HFF-Myc (cell line): ENCODE measurements at regions not wholly inside any gene's neighbourhood (a gene's known extent, or its start where the extent isn't known, plus 50 kb on each side); places are given as distances from the start of the nearest gene placed in this dataset.

Experiments used
- DNase-seq: peaks from one replicate; pipeline ENCODE4 v3.0.0-alpha.2; 2011; ENCODE audit warnings: low read depth; ENCODE audit errors: extremely low read depth
- H3K4me3 ChIP-seq: replicated peaks from 2 replicates; pipeline ENCODE4 v1.5.1; 2011; ENCODE audit warnings: low read depth, mild to moderate bottlenecking, control low read depth, low read length
- TF ChIP-seq, protein P1 (sequence below): IDR thresholded peaks from 2 replicates; pipeline ENCODE4 v1.5.1; 2012; ENCODE audit warnings: mild to moderate bottlenecking, low read depth, low read length, control low read depth; ENCODE audit errors: missing control alignments

DNA sequence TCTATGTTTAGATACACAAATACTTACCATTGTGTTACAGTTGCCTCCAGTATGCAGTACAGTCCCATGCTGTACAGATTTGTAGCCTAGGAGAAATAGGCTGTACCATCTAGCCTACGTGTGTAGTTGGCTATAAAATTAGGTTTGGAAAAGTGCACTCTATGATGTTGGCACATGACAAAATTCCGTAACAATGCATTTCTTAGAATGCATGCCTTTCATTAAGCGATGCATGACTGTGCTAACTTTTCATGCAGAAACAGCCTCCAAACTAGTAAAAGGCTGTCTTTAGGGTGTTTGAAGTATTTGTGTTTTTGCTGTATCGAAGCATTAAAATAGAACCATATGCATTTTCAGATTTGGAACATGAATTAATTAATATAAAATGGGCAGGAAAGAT lies 157.9 kb downstream of the RMI1 start:
- TF ChIP-seq, protein P1, sequence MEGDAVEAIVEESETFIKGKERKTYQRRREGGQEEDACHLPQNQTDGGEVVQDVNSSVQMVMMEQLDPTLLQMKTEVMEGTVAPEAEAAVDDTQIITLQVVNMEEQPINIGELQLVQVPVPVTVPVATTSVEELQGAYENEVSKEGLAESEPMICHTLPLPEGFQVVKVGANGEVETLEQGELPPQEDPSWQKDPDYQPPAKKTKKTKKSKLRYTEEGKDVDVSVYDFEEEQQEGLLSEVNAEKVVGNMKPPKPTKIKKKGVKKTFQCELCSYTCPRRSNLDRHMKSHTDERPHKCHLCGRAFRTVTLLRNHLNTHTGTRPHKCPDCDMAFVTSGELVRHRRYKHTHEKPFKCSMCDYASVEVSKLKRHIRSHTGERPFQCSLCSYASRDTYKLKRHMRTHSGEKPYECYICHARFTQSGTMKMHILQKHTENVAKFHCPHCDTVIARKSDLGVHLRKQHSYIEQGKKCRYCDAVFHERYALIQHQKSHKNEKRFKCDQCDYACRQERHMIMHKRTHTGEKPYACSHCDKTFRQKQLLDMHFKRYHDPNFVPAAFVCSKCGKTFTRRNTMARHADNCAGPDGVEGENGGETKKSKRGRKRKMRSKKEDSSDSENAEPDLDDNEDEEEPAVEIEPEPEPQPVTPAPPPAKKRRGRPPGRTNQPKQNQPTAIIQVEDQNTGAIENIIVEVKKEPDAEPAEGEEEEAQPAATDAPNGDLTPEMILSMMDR, result no peak
- H3K4me3 ChIP-seq, result no peak overlapping the region
- no peak for DNase-seq

DNA sequence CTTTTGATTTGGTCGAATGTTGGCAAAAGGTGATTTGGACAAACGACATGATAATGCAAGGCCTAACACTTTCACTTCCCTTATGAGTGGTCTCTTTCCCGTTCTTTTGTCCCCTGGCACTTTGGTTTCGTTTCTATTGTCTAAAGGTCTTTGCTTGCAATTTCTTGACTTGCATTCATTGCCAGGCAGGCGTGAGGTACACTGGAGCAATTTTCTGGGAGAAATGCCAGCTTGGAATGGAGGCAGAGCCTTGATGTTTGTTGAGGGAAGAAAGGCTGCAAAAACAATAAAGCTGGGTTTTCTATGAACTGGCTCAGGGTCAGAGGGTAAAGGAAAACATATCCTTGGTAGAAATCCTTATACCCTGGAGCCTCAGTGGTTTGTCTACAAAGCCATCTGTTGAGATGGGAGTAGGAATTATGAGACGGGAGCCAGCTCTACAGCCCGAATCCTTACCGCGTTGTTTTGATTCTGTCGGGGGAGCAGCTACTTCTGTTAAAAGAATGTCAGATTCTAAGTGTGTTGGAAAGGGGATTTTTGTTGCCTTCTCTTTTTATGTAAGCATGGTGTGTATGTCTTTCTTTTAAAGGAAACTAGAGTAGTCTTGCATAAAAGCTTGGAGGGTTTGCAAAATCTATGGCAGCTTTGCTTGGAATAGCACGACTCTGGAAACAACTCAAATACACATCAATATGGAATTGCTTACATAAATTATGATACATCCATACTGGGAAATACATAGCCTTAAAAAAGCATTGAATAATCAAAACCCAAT lies 158.9 kb downstream of the RMI1 start:
- TF ChIP-seq, protein P1, result no peak
- H3K4me3 ChIP-seq, result no peak overlapping the region
- peak; percentile 42 for DNase-seq

DNA sequence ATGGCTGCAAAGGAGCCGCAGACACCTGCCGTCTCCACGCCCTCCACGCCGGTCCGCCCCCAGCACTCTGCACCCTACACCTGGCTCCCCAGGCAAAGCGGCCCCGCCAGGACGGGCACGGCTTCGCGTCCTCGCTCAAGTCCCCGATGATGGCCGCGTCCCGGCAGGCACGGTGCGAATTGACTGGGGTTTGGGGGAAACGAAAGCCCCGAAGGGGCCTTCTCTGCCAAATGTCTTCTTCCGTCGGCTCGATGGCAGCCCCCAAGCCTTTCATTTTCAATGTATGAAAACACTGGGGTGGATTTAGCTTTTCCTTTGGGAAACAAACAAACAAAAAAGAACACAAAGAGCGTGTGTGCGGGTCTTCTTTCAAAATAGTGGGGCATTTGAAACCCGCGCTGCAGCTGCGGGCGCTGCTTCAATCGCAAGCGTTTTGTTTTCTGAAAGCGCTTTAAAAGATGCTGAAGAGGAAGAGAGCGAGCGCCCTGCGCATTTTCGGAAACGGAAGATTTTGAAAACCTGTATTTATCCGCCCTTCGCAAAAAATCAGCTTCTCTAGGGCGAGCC lies 160.0 kb downstream of the RMI1 start:
- TF ChIP-seq, protein P1, result no peak
- H3K4me3 ChIP-seq, result peak overlapping the region; percentile 22
- DNase-seq, result no peak

DNA sequence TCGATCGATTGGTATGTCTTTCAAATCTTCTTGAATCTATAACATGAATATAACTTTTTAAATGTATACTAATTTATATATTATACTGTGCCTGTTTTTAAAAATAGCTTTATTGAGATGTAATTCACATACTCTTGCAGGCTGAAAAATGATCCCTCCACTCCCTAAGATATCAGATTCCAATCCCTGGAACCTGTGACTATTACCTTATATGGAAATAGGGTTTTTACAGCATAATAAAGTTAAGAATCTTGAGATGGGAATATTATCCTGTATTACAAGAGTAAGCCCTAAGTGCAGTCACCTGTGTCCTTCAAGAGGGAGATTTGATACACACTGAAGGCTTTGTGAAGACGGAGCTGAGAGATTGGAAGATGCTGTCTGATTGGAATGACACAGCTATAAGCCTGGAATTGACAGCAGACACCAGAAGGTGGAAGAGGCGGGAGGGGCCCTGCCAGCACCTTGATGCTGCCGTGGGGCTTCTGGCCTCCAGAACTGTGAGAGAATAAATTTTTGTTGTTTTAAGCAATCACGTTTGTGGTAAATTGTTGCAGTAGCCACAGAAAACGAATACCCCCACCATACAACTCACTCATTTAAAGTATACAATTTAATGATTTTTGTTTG lies 161.3 kb downstream of the RMI1 start:
- no peak overlapping the region for H3K4me3 ChIP-seq
- TF ChIP-seq, protein P1, result no peak
- no peak for DNase-seq

DNA sequence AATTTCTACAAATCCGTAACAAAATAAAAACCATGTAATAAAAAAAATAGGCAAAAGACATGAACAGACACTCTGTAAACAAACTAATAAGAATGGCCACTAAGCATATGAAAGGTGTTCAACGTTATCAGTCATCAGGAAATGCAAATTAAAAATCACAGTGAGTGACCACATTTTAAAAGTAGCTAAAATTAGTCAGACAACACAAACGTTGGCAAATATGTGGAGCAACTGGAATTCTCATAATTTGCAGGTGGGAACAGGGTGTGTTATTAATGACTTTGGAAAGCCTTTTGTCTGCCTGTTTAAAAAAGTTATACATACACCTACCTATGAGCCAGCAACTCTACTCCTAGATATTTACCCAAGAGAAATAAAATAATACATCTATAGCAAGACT lies 164.4 kb downstream of the RMI1 start:
- TF ChIP-seq, protein P1, result no peak
- DNase-seq, result no peak
- H3K4me3 ChIP-seq, result no peak overlapping the region

DNA sequence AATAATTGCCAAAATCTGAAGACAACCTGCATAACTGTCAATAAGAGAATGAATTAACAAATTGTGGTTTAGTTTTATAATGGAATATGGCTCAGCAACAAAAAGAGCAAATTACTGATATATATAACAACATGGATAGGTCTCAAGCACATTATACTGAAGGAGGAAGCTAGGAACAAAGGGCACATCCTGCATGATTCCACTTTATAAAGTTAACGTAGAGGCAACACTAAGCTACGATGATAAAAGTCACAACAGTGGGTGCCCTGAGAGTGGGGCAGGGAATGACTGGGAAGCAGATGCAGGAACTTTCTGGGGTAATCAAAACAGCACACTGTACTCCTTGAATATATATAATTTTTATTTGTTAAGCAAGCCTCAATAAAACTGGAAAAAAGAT lies 165.2 kb downstream of the RMI1 start:
- TF ChIP-seq, protein P1, result no peak
- no peak overlapping the region for H3K4me3 ChIP-seq
- DNase-seq, result no peak
